ENCODE measurements at regions not wholly inside any gene's neighbourhood (a gene's known extent, or its start where the extent isn't known, plus 50 kb on each side); places are given as distances from the start of the nearest gene placed in this dataset.
A peak's percentile ranks its signal among the peaks of the same experiment; 100 is the strongest.

GRCh38 chr6:11426571-11426970, 111.0 kb upstream of the TMEM170B start:
- H3K4me2 ChIP-seq (ENCODE audit: low read depth, low read length), result no peak overlapping the region
- 89% methylated on average over 2 of the region's 2 CpGs for WGBS (ENCODE audit: low lambda C conversion rate)
- ATAC-seq (no peak), FAIRE-seq (no peak), DNase-seq (ENCODE audit: low spot score) (no peak)
- BruUV-seq (replicated peaks), result no TSS peak
- intact Hi-C loops (cut with micrococcal nuclease; ENCODE audit: unreplicated experiment) (no loop called here), in situ Hi-C loops (cut with HindIII; ENCODE audit: extremely low pct_ligation_motif_present, low pct_unique_long_range_greater_than_20kb) (no loop called here)
- peak overlapping the region; percentile 75 for H3K27ac ChIP-seq (ENCODE audit: extremely low read length, insufficient read depth, low read length)
- ChIA-PET CTCF (ENCODE audit: low intra/inter-chr PET ratio, low total read pairs) (no interaction called here), POLR2A (interaction anchor here (1.4 to 1.9 kb wide), 3 partner anchors 7 to 194 kb away, joined by 4 to 6 read pairs (median 5); partner anchors contain the start of gene NEDD9)
- H4K20me1 ChIP-seq (ENCODE audit: insufficient read depth, low read length), result no peaks in the 10 kb centered on the region
- no peak overlapping the region for H3K4me3 ChIP-seq (replicated peaks in 1 of 3; ENCODE audit: insufficient read depth in 1 of 3, low read depth in 2 of 3, low read length in 3 of 3)
- H3K36me3 ChIP-seq (replicated peaks in 1 of 2; ENCODE audit: control insufficient read depth in 1 of 2, insufficient read depth in 2 of 2, low read length in 2 of 2), result no peaks in the 10 kb centered on the region
- no peak overlapping the region for H2AFZ ChIP-seq (ENCODE audit: low read length)
- no peaks in the 10 kb centered on the region for H3K27me3 ChIP-seq (ENCODE audit: control insufficient read depth in 1 of 2, insufficient read depth in 2 of 2, low read length in 2 of 2)
- H3K4me1 ChIP-seq (ENCODE audit: insufficient read depth, low read length), result peaks cover 86% of the 10 kb centered on the region
- H3K9me3 ChIP-seq (ENCODE audit: low read length), result no peaks in the 10 kb centered on the region
- H3K9ac ChIP-seq (ENCODE audit: insufficient read depth, low read depth, low read length), result peak overlapping the region; percentile 39; the same call in 1 of the 2 replicates
- no peaks in the 10 kb centered on the region for H3K79me2 ChIP-seq (ENCODE audit: insufficient read depth, low read length)
- TF ChIP-seq RBM39 (IDR thresholded peaks at IDR 0.05; ENCODE audit: low read depth, low read length, poor library complexity, severe bottlenecking) (no peak), DNMT3B (CRISPR knock-in tag; conservative IDR thresholded peaks at IDR 0.05) (no peak), SALL1 (CRISPR knock-in tag; IDR thresholded peaks at IDR 0.05) (peak; percentile 39; the same call in 1 of the 2 replicates), STAT5B (CRISPR knock-in tag; IDR thresholded peaks at IDR 0.05) (no peak), CCDC6 (CRISPR knock-in tag; IDR thresholded peaks at IDR 0.05) (no peak), ZKSCAN1 (IDR thresholded peaks at IDR 0.05; ENCODE audit: low read length) (no peak), RELA (CRISPR knock-in tag; IDR thresholded peaks at IDR 0.05) (no peak), ZFAT (CRISPR knock-in tag; conservative IDR thresholded peaks at IDR 0.05) (no peak), NBN (conservative IDR thresholded peaks at IDR 0.05) (no peak), MED1 (CRISPR knock-in tag; IDR thresholded peaks at IDR 0.05) (peak; percentile 25; the same call in 1 of the 2 replicates), NR2F6 (IDR thresholded peaks at IDR 0.05) (no peak), NR2F6 (CRISPR knock-in tag; IDR thresholded peaks at IDR 0.05) (no peak), ZNF770 (CRISPR knock-in tag; IDR thresholded peaks at IDR 0.05) (no peak), PATZ1 (CRISPR knock-in tag; IDR thresholded peaks at IDR 0.05) (peak; percentile 60; the same call in 1 of the 2 replicates), FOXO4 (CRISPR knock-in tag; conservative IDR thresholded peaks at IDR 0.05) (no peak), ZNF143 (CRISPR knock-in tag; IDR thresholded peaks at IDR 0.05) (no peak), TCF7L2 (IDR thresholded peaks at IDR 0.05; ENCODE audit: low read depth, low read length) (no peak), PHF5A (CRISPR knock-in tag; IDR thresholded peaks at IDR 0.05; ENCODE audit: low read depth, unreplicated experiment) (no peak), XBP1 (CRISPR knock-in tag; IDR thresholded peaks at IDR 0.05) (no peak), NFKB2 (CRISPR knock-in tag; IDR thresholded peaks at IDR 0.05; ENCODE audit: borderline replicate concordance) (no peak), CHD4 (IDR thresholded peaks at IDR 0.05; ENCODE audit: borderline replicate concordance, low read length) (0 out of 2 replicates have a peak, but pooled peaks have one; percentile 6), EHMT2 (IDR thresholded peaks at IDR 0.05; ENCODE audit: borderline replicate concordance, low read depth, low read length) (no peak), PRMT3 (CRISPR knock-in tag; IDR thresholded peaks at IDR 0.05; ENCODE audit: borderline replicate concordance, low read depth) (no peak), RNF2 (conservative IDR thresholded peaks at IDR 0.05; ENCODE audit: low read depth) (no peak)

All from HepG2 (cell line).